ENCODE measurements at regions not wholly inside any gene's neighbourhood (a gene's known extent, or its start where the extent isn't known, plus 50 kb on each side); places are given as distances from the start of the nearest gene placed in this dataset.
"Not testable (repeated sequence)": the region's sequence is repeated elsewhere in the genome, so short reads cannot be mapped to it uniquely, and the experiment has no call there.

DNA sequence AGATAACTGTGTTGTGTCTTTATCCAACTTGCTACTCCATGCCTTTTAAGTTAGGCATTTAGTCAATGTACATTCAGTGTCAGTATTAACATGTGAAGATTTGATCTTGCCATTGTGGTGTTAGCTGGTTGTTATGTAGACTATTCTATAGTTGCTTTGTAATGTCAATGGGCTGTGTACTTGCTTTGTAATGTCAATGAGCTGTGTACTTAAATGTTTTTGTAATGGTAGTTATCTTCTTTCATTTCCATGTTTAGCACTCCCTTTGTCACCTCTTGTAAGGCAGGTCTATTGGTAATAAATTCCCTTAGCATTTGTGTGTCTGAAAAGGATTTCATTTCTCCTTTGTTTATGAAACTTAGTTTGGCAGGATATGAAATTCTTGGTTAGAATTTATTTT is 53.4 kb downstream of the MC4R start:
- DNase-seq, result no peak

DNA sequence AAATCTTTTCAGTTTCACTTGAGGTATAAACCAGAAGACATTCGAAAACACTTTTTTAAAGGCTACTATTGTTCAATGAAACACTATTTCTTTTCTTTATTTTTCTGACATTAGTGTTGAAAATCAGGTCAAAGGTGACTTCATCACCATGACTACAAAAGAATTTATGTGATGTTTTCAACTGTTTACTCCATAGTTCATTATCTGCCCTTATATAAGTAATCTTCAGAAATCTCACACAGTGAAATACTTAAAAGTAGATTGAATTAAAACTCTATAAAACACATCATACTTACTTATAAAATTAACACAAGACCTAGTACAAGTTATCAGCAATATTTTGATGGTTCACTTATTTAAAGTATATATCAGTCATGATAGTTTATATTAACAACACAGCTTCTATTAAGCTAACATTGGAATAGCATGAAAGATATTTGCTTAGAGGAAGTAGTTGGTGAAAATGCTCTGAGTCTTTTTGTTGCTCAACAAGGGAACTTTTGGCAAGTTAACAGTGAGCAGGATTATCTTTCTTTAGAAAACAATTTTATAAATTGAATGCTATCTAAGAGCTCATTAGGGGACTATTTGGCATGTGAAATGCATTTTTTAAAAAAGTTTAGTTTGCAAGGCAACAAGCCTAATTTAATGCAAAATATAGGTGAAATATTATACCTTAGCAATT is 60.8 kb downstream of the MC4R start:
- DNase-seq, result no peak

DNA sequence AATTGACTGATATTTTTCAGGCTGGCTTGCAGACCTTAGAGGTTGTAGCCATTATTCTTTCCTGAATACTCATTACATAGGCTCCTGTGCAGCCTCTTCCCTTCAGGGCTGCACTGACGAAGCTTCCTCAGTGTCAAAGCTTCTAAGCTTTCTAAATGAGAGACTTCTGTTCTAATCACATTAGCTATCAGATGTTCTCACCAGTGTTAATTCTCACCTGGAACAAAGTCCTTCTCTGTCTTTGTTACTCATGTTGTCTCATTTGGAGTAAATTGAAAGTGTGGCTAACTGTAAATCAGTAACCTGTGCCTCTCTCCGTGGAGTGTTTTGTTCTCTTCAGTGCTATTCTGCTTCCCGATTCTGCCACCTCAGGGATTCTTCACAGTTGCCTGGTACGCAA is 76.9 kb downstream of the MC4R start:
- DNase-seq, result no peak

DNA sequence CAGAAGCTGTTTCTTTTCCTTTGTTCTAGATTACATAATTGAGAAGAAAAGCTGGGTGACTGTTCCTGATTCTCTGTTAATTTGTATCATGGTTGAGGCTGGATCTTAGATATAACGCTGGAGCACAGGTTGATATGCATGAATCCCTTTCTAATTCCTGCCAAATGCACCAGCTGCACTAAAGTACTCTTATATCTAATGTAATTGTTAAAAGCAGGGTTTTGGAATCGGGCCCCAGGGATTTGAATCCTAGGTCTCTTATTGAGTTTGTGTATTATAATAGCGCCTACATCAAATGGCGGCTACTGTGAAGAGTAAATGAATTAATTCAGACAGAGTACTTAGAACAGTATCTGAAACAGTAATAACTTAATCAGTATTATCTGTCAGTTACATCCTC is 80.4 kb downstream of the MC4R start:
- no peak for DNase-seq

DNA sequence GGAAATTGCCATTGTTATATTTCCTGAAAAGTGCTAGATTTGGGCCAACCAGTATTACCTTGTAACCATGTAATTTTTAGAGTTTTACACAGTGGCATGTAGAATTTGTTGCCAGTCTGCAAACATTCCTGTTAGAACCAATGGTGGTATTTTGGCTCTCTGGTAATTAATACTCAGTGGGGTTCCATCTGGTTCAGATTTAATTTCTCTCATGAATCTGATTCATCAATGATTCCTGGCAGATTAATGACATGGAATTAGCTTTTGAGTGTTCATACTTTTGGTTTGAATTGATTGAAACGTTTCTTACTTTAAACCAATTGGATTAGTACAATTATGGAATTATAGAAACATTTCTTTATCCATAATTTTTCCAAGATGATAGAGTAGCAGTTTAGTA is 93.2 kb downstream of the MC4R start:
- DNase-seq, result peak; percentile 25

DNA sequence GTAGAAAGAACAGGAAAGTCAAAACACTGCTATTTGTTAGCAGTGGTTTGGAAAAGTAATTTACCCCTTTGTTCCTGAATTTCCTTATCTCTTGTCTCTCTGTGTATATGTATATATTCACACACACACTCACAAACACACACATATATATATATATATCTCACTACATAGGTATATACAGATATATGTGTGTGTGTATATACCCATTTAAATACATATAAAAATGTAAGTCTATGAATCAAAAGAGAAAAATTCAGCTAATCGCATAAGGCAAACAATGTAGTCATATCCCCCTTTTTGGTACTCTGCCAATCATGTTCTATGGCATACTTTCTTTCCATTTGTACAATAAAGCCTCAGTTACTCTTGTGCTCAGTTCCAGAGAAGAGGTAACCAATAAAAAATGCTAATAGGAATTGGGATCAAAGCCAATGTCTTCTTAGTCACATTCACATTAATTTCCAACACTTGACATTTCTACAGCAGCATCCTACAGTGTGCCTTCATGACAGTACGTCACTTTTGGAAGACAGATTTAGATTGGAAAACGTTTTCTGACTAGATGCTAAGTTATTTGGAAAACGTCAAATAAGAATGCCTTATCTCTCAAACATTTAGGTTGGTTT is 94.6 kb downstream of the MC4R start:
- peak; percentile 81 for DNase-seq

DNA sequence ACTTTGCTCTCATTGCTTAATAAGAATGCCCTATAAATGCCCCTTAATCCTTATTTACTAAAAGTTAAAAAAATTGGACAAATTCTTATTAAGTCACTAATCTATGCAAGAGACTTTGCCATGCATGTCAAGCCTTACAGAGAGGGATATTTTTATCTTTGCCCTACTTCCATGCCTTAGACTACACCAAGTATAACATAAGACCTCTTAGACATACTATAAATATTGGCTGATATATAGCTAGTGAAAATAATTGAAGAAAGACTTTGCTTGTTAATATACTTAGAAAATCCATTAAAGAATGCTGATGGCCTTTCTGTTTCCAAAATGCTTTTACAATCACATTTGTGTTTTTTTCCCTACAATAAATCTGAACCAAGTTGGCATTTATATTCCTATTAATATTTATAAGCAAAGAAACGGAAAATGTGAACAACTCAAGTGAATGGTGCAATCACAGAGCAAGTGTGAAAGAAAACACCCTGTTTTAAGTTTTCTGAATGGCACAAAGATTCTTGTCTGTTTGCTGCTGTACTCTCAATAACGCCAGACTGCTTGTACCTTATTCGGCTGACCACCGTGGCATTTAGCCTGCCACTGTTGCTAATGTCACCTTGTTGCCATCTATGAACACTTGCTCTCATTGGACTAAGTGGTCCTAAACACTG is 105.0 kb downstream of the MC4R start:
- no peak for DNase-seq

DNA sequence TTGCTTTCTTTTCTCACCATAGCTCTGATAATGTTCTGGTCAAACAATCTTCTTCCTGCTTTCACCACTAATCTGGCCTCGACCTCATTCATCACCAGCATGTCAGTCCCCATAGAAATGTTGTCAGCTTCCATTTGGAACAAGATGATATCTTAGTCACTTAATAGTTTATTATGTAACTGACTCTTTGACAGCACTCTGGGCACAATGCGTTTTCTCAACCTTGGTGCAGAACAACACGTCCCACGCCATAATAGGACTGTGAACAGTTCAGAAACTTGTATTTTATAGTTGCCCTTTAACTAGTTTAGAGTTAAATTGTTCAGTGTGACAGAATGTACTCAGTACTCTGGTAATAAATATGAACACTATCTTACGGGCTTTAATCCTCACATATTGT is 106.0 kb downstream of the MC4R start:
- DNase-seq, result no peak

DNA sequence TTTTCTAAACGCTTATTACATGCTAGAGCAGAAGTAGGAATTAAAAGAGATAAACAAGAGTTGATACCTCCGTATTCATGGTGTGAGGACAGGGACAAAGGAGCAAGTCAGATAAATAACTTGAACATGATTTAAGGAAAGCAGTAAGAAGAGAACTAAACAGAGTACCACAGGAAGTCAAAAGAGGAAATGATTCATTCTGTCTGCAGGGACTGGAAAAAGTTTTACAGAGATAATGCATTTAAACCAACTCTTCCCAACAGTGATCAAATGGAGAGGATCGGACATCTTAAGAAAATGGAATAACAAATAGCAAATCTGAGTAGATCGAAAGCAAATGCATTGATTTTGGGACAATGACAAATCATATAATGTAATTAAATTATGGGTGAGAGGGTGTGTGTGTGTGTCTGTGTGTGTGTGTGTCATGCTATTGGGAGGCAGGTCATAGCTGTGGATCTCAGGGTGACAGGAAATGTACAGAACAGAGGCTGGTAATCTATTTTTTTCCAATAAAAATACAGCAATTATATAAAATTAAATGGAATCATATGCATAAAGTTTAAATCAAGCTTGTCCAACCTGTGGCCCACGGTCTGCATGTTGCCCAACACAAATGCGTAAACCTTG is 113.4 kb downstream of the MC4R start:
- DNase-seq, result peak; percentile 12

DNA sequence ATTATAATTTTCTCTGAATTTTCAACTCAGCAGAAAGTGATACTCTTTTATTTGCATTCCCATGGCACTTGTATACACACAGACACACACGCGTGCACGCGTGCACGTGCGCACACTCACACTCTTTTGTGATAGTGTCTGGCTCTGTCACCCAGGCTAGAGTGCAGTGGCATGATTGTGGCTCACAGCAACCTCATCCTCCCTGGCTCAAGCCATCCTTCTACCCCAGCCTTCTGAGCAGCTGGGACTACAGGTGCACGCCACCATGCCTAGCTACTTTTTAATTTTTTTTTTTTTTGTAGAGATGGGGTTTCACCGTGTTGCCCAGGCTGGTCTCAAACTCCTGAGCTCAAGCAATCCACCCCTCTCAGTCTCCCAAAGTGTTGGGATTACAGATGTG is 123.2 kb downstream of the MC4R start:
- DNase-seq, result no peak

DNA sequence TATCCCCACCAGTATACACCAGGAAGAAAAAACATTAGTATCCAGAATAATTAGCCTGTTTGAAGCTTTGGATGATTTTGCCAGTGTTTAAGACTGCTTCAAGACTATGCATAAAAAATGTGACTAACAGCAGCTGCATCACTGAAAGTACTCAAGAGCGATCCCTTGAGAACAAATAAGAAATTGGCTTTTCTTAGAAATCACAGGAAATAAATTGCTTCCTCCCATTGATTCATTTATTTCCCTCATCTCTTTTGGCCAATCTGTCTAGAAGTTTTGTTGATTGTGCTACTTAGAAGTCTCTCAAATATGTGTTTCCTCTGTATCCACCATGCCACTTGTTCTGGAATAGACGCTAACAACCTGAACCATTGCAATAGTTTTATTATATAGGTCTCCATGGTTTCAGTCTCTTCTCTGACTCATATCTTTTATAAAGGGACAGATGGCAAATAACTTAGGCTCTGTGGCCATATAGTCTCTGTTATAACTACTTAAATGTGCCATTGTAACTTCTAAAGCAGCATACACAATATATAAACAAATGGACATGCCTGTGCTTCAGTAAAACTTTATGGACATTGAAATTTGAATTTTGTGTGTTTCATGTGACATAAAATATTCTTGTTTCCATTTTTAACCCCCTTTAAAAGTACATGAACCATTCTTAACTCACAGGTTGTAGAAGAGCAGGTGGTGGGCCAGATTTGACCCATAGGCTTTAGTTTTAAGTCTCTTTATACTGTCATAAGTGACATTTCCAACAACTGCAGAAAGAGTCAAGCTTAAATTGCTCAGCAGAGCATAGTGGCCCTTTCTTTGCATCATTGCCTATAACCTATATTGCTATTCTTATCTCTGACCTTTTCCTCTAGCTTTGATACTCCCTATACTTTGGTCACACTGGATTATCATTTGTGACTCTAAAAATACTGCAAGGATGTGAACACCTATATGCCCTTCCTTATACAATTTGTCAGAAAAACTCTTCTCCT is 123.9 kb downstream of the MC4R start:
- no peak for DNase-seq

DNA sequence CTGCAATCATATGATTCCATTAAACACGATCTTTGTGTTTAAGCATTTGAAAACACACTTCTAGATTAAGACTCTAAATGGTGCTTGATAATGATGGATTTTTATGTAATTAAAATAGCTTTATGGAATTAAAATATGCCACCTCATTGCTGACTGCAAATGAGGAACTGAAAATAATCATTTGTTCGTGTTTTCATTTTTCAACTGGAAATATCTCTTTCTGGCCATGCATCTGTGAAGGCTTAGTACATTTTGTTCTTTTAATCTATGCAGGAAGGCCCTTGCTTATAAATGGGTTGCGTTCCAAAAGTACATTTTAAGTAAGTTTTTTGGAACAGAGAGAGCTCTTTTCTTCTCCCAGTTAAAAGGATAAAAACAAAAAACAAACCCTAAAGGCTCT is 125.5 kb downstream of the MC4R start:
- no peak for DNase-seq

DNA sequence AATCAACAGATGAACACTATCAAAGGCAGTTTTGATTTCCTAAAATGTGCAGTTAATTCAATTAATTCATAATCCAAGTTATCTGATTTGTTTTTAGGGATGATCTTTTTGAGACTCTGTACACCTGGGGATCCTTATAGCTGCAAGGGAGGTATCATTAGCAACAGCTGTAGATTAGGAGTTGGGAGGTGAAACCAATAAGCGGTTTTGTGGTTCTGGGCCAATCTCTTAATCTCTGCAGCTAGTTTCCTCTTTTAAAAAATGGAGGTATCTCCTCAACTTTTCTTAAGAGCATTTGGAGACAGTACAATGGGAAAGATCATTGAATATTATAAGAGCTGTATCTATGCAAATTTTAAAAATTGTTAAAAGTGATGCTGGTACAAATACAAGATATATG is 126.0 kb downstream of the MC4R start:
- DNase-seq, result no peak

DNA sequence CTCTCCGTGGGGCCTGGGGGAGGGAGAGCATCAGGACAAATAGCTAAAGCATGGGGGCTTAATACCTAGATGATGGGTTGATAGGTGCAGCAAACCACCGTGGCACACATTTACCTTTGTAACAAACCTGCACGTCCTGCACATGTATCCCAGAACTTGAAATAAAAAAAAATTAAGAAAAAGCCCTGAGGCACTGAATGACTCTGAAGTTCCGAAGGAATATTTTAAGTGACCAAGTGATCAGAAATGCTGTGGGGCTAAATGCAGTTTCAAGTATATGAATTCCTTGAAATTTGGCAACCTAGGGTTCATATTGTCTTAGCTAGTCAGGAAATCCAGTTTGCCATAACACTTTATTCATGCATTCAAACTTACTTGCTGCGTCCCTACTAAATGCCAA is 127.5 kb downstream of the MC4R start:
- no peak for DNase-seq

DNA sequence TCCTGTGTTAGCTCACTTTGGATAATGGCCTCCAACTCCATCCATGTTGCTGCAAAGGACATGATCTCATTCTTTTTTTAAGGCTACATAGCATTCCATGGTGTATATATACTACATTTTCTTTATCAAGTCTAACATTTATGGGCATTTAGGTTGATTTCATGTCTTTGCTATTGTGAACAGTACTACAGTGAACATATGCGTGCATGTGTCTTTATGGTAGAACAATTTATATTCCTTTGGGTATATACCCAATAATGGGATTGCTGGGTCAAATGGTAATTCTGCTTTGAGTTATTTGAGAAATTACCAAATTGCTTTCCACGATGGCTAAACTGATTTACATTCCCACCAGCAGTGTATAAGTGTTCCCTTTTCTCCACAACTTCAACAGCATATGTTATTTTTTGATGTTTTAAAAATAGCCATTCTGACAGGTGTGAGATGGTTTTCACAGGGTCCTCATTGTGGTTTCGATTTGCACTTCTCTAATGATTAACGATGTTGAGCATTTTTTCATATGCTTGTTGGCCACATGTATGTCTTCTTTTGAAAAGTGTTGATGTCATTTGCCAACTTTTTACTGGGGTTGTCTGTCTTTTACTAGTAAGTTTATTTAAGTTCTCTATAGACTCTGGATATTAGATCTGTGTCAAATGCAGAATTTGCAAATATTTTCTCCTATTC is 133.4 kb downstream of the MC4R start:
- DNase-seq, result not testable (repeated sequence)

DNA sequence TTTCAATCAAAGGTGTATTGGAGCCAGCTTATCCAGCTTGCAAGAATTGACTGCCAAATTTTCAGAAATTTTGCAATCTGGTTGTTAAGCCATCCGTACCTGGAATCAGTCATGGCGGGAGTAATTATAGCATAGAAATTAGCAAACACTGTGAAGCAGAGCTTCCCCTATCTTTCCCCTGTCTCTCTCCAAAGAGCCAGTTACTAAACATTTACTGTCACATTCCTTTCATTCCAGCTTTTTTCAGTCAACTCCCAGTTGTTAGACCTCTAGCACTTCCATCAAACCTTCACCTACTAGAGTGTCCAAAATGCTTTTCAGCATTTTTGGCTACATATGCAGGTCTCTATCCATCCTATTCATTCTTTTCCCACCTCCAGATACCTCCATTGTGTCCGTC is 137.4 kb downstream of the MC4R start:
- DNase-seq, result no peak

DNA sequence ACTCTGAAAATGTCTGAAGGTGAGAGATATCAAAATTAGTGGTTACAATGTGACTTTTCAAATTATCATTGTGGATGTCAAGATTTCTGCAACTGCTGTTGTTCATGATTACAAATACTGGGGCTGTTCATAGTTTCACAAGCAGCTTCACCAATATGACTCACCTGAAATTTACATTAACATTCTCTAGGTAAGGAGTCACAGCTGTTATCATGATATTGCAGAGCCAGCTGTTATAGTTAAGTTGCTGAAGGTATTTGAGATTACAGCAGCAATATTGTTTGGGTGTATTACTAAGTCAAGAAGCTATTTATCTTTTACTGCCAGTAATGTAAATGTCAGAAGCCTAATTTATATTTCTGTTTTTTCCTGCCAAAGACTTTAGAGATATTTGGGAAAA is 140.0 kb downstream of the MC4R start:
- no peak for DNase-seq

DNA sequence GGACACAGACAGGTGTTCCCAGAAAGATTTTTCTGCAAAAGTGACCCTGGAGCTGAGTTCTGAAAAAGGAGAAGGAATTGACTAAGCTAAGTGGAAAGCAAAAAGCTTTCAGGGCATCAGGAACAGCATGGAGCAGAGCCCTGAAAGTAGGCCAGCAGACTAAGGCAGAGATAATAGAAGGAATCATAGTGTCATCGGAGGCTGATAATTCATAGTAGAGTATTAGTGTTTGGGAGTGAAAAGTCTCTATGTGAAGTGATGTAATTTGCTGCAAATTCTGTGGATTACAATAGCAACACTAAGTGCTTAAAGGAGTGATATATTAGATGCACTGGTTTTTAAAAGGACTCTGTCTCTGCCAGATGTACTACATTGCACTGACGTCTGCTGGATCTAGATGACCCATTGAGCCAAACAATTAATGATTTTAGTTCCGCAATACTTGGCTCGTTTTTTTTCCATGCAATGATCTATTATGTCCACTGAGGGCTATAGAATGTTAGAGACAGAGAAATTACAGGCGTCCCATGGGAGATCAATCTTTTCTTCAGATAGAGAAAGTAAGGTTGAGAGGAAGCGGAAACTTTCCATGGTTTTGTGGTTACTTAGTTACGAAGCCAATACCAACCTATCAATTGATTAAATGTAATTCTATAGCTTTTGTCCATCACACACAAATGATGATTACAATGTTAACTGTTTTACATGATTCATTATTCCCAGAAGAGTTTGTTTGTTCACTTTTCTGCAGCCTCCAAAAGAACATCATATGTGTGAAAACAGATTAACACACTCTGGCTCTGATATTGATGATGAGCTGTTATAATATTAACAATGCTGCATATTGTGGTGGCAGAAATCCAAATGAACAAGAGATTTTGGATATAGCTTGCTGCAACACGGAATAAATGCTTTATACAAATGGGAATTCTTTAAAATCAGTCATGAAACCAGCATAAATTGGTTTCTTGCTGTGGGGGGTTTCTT is 143.7 kb downstream of the MC4R start:
- DNase-seq, result no peak

DNA sequence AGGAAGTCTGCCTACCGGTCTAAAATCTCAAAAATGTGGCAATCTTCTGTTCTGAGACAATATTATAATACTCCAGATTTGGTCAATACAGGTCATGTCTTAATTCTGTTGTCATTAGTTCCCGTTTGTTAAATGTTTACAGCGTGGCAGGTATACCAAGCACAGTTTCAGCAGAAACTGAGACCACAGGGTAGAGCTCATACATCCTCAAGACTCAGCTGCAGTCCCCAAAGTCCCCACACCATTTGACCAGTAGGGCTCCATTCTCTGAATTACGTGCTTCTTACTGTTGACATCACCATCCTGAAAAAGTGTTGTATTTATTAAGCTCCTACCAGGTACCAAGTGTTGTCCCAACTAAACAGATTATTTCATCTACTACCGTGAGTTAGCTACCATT is 157.1 kb downstream of the MC4R start:
- DNase-seq, result no peak

DNA sequence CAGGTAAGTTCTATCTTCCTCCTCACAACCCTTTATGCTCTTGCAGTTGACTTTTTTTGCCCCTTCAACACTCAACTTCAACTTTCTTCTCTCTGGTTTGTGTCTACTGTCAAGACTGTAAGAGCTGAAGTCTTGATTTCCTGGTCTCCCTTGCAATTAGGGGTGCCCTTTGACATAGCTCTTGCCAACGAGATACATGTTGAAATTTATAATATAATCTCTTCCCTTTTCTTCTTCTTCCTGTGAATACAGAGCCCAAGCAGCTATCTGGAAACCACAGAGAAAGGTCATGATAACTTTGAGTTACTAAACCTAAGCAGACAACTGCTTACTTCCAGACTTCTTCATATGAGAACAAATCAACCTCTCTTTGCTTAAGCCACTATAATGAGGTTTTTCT is 163.5 kb downstream of the MC4R start:
- no peak for DNase-seq

DNA sequence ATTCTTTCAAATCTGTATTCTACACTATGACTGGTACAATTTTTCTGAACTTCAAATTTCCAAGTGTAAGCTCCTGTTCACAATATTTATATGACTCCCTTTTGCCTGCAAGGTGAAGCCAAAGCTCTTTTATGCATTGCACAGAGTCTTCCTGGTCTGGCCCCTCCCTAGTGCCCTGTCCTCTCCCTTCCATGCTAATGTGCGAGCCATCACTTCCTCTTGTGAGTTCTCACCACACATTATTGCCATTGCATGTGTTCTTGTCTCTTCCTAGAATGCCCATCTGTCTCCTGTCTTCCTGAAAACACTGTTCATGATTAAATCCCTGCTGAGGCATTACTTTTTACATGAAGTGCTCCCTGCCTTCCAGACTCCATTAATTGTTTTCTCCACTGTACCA is 169.9 kb downstream of the MC4R start:
- no peak for DNase-seq

Data from fibroblast of skin of scalp (primary cell).